Activated CD8-positive, alpha-beta memory T cell treated with anti-CD3 and anti-CD28 coated beads, Interleukin-2, amount 50 U/mL, for 48 hours (primary cell): ENCODE measurements at regions not wholly inside any gene's neighbourhood (a gene's known extent, or its start where the extent isn't known, plus 50 kb on each side); places are given as distances from the start of the nearest gene placed in this dataset.
"Not testable (repeated sequence)": the region's sequence is repeated elsewhere in the genome, so short reads cannot be mapped to it uniquely, and the experiment has no call there.

Experiments
- DNase-seq: peaks from one replicate; pipeline ENCODE4 v3.0.0-alpha.2; 2020

GRCh38 chr5:15333091-15333490, 166.9 kb upstream of the FBXL7 start:
- no peak for DNase-seq

GRCh38 chr5:15326932-15327331, 173.0 kb upstream of the FBXL7 start:
- no peak for DNase-seq

- DNase-seq: no peak
Measured at GRCh38 chr5:15326471-15326870, 173.5 kb upstream of the FBXL7 start.

GRCh38 chr5:15322421-15322820, 177.6 kb upstream of the FBXL7 start:
- no peak for DNase-seq

GRCh38 chr5:15321776-15322175, 178.2 kb upstream of the FBXL7 start:
- DNase-seq: no peak

GRCh38 chr5:15320871-15321270, 179.1 kb upstream of the FBXL7 start:
- DNase-seq: no peak

GRCh38 chr5:15304914-15305834, 194.8 kb upstream of the FBXL7 start:
- no peak for DNase-seq

GRCh38 chr5:15304066-15304731, 195.8 kb upstream of the FBXL7 start:
- no peak for DNase-seq

- no peak for DNase-seq
Measured at GRCh38 chr5:15300141-15300540, 199.8 kb upstream of the FBXL7 start.

- no peak for DNase-seq
Measured at GRCh38 chr5:15290953-15291352, 209.0 kb upstream of the FBXL7 start.

GRCh38 chr5:15286650-15287049, 213.3 kb upstream of the FBXL7 start:
- DNase-seq: no peak

- DNase-seq: no peak
Measured at GRCh38 chr5:15285901-15286583, 213.9 kb upstream of the FBXL7 start.

GRCh38 chr5:15284706-15285105, 215.3 kb upstream of the FBXL7 start:
- DNase-seq: no peak

- DNase-seq: no peak
Measured at GRCh38 chr5:15283076-15283475, 216.9 kb upstream of the FBXL7 start.

- no peak for DNase-seq
Measured at GRCh38 chr5:15282611-15283010, 217.4 kb upstream of the FBXL7 start.

- not testable (repeated sequence) for DNase-seq
Measured at GRCh38 chr5:15271596-15271995, 228.4 kb upstream of the FBXL7 start.

GRCh38 chr5:15267966-15268365, 232.0 kb upstream of the FBXL7 start:
- no peak for DNase-seq

GRCh38 chr5:15266841-15267240, 233.1 kb upstream of the FBXL7 start:
- no peak for DNase-seq

- no peak for DNase-seq
Measured at GRCh38 chr5:15266229-15266628, 233.8 kb upstream of the FBXL7 start.

GRCh38 chr5:15263942-15264341, 236.0 kb upstream of the FBXL7 start:
- DNase-seq: no peak

GRCh38 chr5:15263406-15263805, 236.6 kb upstream of the FBXL7 start:
- no peak for DNase-seq

GRCh38 chr5:15261269-15261995, 238.5 kb upstream of the FBXL7 start:
- no peak for DNase-seq
